ENCODE measurements at regions not wholly inside any gene's neighbourhood (a gene's known extent, or its start where the extent isn't known, plus 50 kb on each side); places are given as distances from the start of the nearest gene placed in this dataset.
A peak's percentile ranks its signal among the peaks of the same experiment; 100 is the strongest.

DNA sequence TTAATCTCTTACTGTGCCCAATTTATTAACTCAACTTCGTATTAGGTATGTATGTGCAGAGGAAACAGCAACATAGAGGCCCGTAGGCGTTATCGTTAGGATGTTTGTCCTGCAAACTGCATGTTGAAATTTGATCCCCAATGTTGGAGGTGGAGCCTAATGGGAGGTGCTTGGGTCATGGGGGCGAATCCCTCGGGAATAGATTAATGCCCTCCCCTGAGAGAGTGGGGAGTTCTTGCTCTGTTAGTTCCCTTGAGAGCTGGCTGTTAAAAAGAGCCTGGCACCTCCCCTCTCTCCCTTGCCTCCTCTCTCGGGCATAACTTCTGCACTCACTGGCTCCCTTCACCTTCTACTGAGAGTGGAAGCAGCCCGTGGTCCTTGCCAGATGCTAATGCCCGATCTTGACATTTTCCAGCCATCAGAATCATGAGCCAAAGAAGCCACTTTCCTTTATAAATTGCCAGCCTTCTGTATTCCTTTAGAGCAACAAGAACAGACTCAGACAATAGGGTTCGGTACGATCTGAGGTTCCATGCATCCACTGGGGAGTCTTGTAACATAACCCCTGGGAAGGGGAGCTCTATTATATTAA lies 149.0 kb upstream of the RAB4A start (continued):
- TF ChIP-seq, protein P1, sequence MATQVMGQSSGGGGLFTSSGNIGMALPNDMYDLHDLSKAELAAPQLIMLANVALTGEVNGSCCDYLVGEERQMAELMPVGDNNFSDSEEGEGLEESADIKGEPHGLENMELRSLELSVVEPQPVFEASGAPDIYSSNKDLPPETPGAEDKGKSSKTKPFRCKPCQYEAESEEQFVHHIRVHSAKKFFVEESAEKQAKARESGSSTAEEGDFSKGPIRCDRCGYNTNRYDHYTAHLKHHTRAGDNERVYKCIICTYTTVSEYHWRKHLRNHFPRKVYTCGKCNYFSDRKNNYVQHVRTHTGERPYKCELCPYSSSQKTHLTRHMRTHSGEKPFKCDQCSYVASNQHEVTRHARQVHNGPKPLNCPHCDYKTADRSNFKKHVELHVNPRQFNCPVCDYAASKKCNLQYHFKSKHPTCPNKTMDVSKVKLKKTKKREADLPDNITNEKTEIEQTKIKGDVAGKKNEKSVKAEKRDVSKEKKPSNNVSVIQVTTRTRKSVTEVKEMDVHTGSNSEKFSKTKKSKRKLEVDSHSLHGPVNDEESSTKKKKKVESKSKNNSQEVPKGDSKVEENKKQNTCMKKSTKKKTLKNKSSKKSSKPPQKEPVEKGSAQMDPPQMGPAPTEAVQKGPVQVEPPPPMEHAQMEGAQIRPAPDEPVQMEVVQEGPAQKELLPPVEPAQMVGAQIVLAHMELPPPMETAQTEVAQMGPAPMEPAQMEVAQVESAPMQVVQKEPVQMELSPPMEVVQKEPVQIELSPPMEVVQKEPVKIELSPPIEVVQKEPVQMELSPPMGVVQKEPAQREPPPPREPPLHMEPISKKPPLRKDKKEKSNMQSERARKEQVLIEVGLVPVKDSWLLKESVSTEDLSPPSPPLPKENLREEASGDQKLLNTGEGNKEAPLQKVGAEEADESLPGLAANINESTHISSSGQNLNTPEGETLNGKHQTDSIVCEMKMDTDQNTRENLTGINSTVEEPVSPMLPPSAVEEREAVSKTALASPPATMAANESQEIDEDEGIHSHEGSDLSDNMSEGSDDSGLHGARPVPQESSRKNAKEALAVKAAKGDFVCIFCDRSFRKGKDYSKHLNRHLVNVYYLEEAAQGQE (IDR thresholded peaks at IDR 0.05): peak; percentile 76

DNA sequence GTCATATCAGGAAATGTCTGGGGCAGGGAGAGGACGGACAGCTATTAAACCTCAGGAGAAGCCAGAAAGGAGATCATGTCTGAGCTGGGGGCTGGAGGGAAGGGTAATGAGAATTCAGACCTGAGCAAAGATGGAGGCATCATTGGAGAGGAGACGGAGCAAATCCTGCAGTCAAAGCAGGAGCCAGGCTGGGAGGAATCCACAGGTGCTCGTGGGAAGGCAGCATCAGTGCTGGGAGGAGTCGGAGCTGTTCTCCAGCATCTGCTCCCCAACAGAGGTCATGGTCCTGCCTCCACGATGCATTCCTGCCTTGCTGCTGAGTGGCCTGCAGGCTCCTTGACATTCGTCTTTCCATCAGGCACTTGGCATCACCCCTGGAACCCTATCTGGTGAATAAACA lies 148.3 kb upstream of the RAB4A start:
- TF ChIP-seq JUND (IDR thresholded peaks at IDR 0.05) (no peak), GABPA (IDR thresholded peaks at IDR 0.05 in 1 of 2, conservative IDR thresholded peaks at IDR 0.05 in 1 of 2) (no peak), FOXA2 (IDR thresholded peaks at IDR 0.05) (no peak), TAF1 (conservative IDR thresholded peaks at IDR 0.05) (no peak), NR2F2 (IDR thresholded peaks at IDR 0.05) (no peak), SP1 (IDR thresholded peaks at IDR 0.05) (no peak), HNF4G (IDR thresholded peaks at IDR 0.05) (no peak), FOXA1 (IDR thresholded peaks at IDR 0.05) (no peak), ZBTB33 (IDR thresholded peaks at IDR 0.05) (no peak), YY1 (IDR thresholded peaks at IDR 0.05) (no peak), EGR1 (IDR thresholded peaks at IDR 0.05; ENCODE audit: low read depth in 2 of 2) (no peak), RAD21 (IDR thresholded peaks at IDR 0.05) (no peak), HNF4A (conservative IDR thresholded peaks at IDR 0.05) (no peak), CTCF (IDR thresholded peaks at IDR 0.05; ENCODE audit: low read depth, low read length, missing input control) (no peak), RXRA (IDR thresholded peaks at IDR 0.05) (no peak)
- TF ChIP-seq, protein P1 (IDR thresholded peaks at IDR 0.05): no peak
- TF ChIP-seq, protein P2, sequence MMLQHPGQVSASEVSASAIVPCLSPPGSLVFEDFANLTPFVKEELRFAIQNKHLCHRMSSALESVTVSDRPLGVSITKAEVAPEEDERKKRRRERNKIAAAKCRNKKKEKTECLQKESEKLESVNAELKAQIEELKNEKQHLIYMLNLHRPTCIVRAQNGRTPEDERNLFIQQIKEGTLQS (IDR thresholded peaks at IDR 0.05): no peak
- TF ChIP-seq, protein P3, sequence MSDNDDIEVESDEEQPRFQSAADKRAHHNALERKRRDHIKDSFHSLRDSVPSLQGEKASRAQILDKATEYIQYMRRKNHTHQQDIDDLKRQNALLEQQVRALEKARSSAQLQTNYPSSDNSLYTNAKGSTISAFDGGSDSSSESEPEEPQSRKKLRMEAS (IDR thresholded peaks at IDR 0.05): no peak
- no peaks in the 10 kb centered on the region for H3K9me3 ChIP-seq (ENCODE audit: control insufficient read depth in 4 of 4, low read length in 3 of 4)
- DNase-seq (ENCODE audit: low spot score): no peak
- H3K27me3 ChIP-seq (ENCODE audit: control insufficient read depth in 4 of 4, insufficient read depth in 4 of 4, low read length in 3 of 4): no peaks in the 10 kb centered on the region
- 93% methylated on average over 6 of the region's 6 CpGs for WGBS
- H3K36me3 ChIP-seq (ENCODE audit: control insufficient read depth in 4 of 4, insufficient read depth in 3 of 4, low read depth in 1 of 4, low read length in 3 of 4): no peaks in the 10 kb centered on the region
- H3K4me1 ChIP-seq (ENCODE audit: control insufficient read depth in 4 of 4, insufficient read depth in 4 of 4, low read length in 3 of 4): peaks cover 0 to 38% (median 22%) of the 10 kb centered on the region in 4 donors
- no peak overlapping the region for H3K27ac ChIP-seq (ENCODE audit: low read depth in 1 of 2, low read length in 2 of 2)
- H3K9ac ChIP-seq (ENCODE audit: low read depth in 1 of 2, low read length in 2 of 2): no peak overlapping the region
- H3K4me3 ChIP-seq (ENCODE audit: low read depth in 1 of 3, low read length in 3 of 3): no peak overlapping the region

Measured in liver (tissue), 8 donors.